HepG2 (cell line): ENCODE measurements at regions not wholly inside any gene's neighbourhood (a gene's known extent, or its start where the extent isn't known, plus 50 kb on each side); places are given as distances from the start of the nearest gene placed in this dataset.

ENCODE experiments used
- ATAC-seq: fragments of 200-7000 bp; cut with Tn5 transposase; 3 replicates; pipeline ENCODE4 v1.9.1; 2020; ENCODE audit warnings: mild to moderate bottlenecking, moderate library complexity
- BruUV-seq: library from RNA; stranded (reverse); fragments of 400-500 nt; replicated peaks from 2 replicates; lab custom pipeline; 2021; lab: Mats Ljungman, UMichigan
- CTCF ChIA-PET: fragments of 300-600 bp; formaldehyde crosslinking; extraction: SDS; loops from one replicate; lab custom pipeline; 2021; ENCODE audit warnings: low total read pairs, inconsistent platforms, low intra/inter-chr PET ratio; lab: Yijun Ruan, JAX
- POLR2A ChIA-PET: fragments of 350-600 bp; sonication (Branson Sonifier 250); formaldehyde crosslinking; loops from one replicate; lab custom pipeline; 2020; ENCODE audit warnings: antibody characterized with exemption, inconsistent platforms; lab: Yijun Ruan, JAX
- DNase-seq: peaks from one replicate; pipeline ENCODE4 v3.0.0-alpha.2; 2015; ENCODE audit warnings: low spot score
- FAIRE-seq: peaks from 3 replicates; lab custom pipeline; 2011; peaks lifted over from hg19 to GRCh38; lab: Jason Lieb, UNC
- H2AFZ ChIP-seq: one replicate; pipeline ENCODE4 v1.6.1; 2011; ENCODE audit warnings: low read length, inconsistent platforms
- H3K27ac ChIP-seq: fragments of 300-600 bp; 3 replicates; pipeline ENCODE4 v1.8.0; 2011; ENCODE audit warnings: mixed run types, mild to moderate bottlenecking, mixed read lengths, low read length, inconsistent platforms; ENCODE audit not compliant: insufficient read depth; ENCODE audit errors: extremely low read length
- H3K27me3 ChIP-seq, 2 experiments: fragments of 200-600 bp in 1 of 2; 2 replicates in 1 of 2; 3 replicates in 1 of 2; pipeline versions ENCODE4 v1.6.0 to v1.8.0; 2011; ENCODE audit warnings: low read length in 2 of 2, mild to moderate bottlenecking in 2 of 2, moderate library complexity in 2 of 2, inconsistent platforms in 1 of 2; ENCODE audit not compliant: insufficient read depth in 2 of 2, control insufficient read depth in 1 of 2
- H3K36me3 ChIP-seq, 2 experiments: fragments of 200-600 bp in 1 of 2; replicated peaks in 1 of 2; 2 replicates in 1 of 2; 3 replicates in 1 of 2; pipeline versions ENCODE4 v1.5.1 to v1.8.0; 2011; ENCODE audit warnings: low read length in 2 of 2, inconsistent platforms in 1 of 2; ENCODE audit not compliant: insufficient read depth in 2 of 2, control insufficient read depth in 1 of 2
- H3K4me1 ChIP-seq: 2 replicates; pipeline ENCODE4 v1.5.1; 2012; ENCODE audit warnings: low read length, inconsistent platforms; ENCODE audit not compliant: insufficient read depth
- H3K4me2 ChIP-seq: 2 replicates; pipeline ENCODE4 v1.6.0; 2011; ENCODE audit warnings: low read depth, low read length, inconsistent platforms
- H3K4me3 ChIP-seq, 3 experiments: fragments of 200-600 bp in 1 of 3; sonication (generic), shearing (Covaris generic) in 1 of 3; replicated peaks in 1 of 3; 2 replicates each; pipeline ENCODE4 v1.5.1; 2011 to 2016; ENCODE audit warnings: low read length in 3 of 3, inconsistent platforms in 2 of 3, low read depth in 2 of 3, mild to moderate bottlenecking in 2 of 3, control low read depth in 1 of 3, mixed read lengths in 1 of 3; ENCODE audit not compliant: insufficient read depth in 1 of 3
- H3K79me2 ChIP-seq: one replicate; pipeline ENCODE4 v1.6.1; 2011; ENCODE audit warnings: low read length, inconsistent platforms; ENCODE audit not compliant: insufficient read depth
- H3K9ac ChIP-seq: 2 replicates; pipeline ENCODE4 v1.6.0; 2011; ENCODE audit warnings: mild to moderate bottlenecking, low read depth, low read length, inconsistent platforms; ENCODE audit not compliant: insufficient read depth
- H3K9me3 ChIP-seq: 2 replicates; pipeline ENCODE4 v1.5.1; 2012; ENCODE audit warnings: mild to moderate bottlenecking, low read length
- H4K20me1 ChIP-seq: 2 replicates; pipeline ENCODE4 v1.6.0; 2011; ENCODE audit warnings: inconsistent platforms, mild to moderate bottlenecking, low read length, moderate library complexity; ENCODE audit not compliant: insufficient read depth
- ATF6 ChIP-seq: sonication (generic); formaldehyde crosslinking; conservative IDR thresholded peaks from 2 replicates; pipeline ENCODE4 v1.4.0; 2020; ENCODE audit warnings: missing genetic modification reagents
- HINFP ChIP-seq: sonication (generic); formaldehyde crosslinking; IDR thresholded peaks from 2 replicates; pipeline ENCODE4 v1.4.0; 2020; ENCODE audit warnings: low read depth, mild to moderate bottlenecking, missing genetic modification reagents
- HNF4G ChIP-seq, 2 experiments: sonication (generic) in 1 of 2; formaldehyde crosslinking in 1 of 2; IDR thresholded peaks; 2 replicates each; pipeline versions ENCODE4 v1.4.0 to v1.6.1; 2011 to 2020; ENCODE audit warnings: borderline replicate concordance in 2 of 2, low read depth in 2 of 2, mild to moderate bottlenecking in 2 of 2, low read length in 1 of 2, missing genetic modification reagents in 1 of 2, moderate library complexity in 1 of 2
- IRF2 ChIP-seq: IDR thresholded peaks from 2 replicates; pipeline ENCODE4 v1.6.1; 2018; ENCODE audit warnings: missing genetic modification reagents, missing compliant biosample characterization
- KLF13 ChIP-seq: sonication (generic); formaldehyde crosslinking; IDR thresholded peaks from 2 replicates; pipeline ENCODE4 v1.4.0; 2020; ENCODE audit warnings: mild to moderate bottlenecking, missing genetic modification reagents
- MNT ChIP-seq: fragments of 450-650 bp; IDR thresholded peaks from 2 replicates; pipeline ENCODE4 v1.6.1; 2016
- RORA ChIP-seq: sonication (generic); formaldehyde crosslinking; IDR thresholded peaks from 2 replicates; pipeline ENCODE4 v1.5.0; 2020; ENCODE audit warnings: mild to moderate bottlenecking, missing genetic modification reagents, moderate library complexity
- THAP11 ChIP-seq: IDR thresholded peaks from 2 replicates; pipeline ENCODE4 v1.6.1; 2016; ENCODE audit warnings: missing biosample characterization, missing genetic modification reagents
- ZNF775 ChIP-seq: sonication (generic); formaldehyde crosslinking; IDR thresholded peaks from 2 replicates; pipeline ENCODE4 v1.4.0; 2020; ENCODE audit warnings: missing genetic modification reagents, mild to moderate bottlenecking, moderate library complexity, borderline replicate concordance
- WGBS: methylation state at CpG from one replicate; pipeline ENCODE4 v1.1.6; 2017; ENCODE audit warnings: low lambda C conversion rate; 5-methylcytosine and 5-hydroxymethylcytosine counted together
- in situ Hi-C: cut with HindIII; loops from 2 replicates; pipeline ENCODE4 v1.10.0; 2017; ENCODE audit warnings: low pct_unique_long_range_greater_than_20kb; ENCODE audit not compliant: extremely low pct_ligation_motif_present
- intact Hi-C: fragments of 100-400 bp; cut with micrococcal nuclease; formaldehyde crosslinking; loops from one replicate; pipeline ENCODE4 v1.10.0; 2022; ENCODE audit not compliant: unreplicated experiment

- WGBS, result 100% methylated on average over 2 of the region's 6 CpGs
- no peak for DNase-seq
- in situ Hi-C loops (no loop called here), intact Hi-C loops (no loop called here)
- no peaks in the 10 kb centered on the region for H4K20me1 ChIP-seq
- H3K79me2 ChIP-seq, result no peaks in the 10 kb centered on the region
- ChIA-PET CTCF (no interaction called here), POLR2A (no interaction called here)
- H3K9ac ChIP-seq, result no peak overlapping the region
- no peak overlapping the region for H2AFZ ChIP-seq
- H3K27ac ChIP-seq, result no peak overlapping the region
- TF ChIP-seq KLF13 (CRISPR knock-in tag) (no peak), HINFP (no peak), THAP11 (CRISPR knock-in tag) (no peak), HNF4G (IDR thresholded peaks at IDR 0.05; ENCODE audit: borderline replicate concordance, low read depth, low read length) (no peak), HNF4G (CRISPR knock-in tag; IDR thresholded peaks at IDR 0.05; ENCODE audit: borderline replicate concordance, low read depth) (no peak), ATF6 (CRISPR knock-in tag) (no peak), MNT (no peak), ZNF775 (CRISPR knock-in tag) (no peak), RORA (no peak), IRF2 (CRISPR knock-in tag) (no peak)
- no TSS peak for BruUV-seq
- no peak for FAIRE-seq
- H3K4me3 ChIP-seq, result no peak overlapping the region
- H3K36me3 ChIP-seq, result no peaks in the 10 kb centered on the region
- ATAC-seq, result no peak
- H3K9me3 ChIP-seq, result peaks cover 82% of the 10 kb centered on the region
- H3K4me2 ChIP-seq, result no peak overlapping the region
- H3K4me1 ChIP-seq, result no peaks in the 10 kb centered on the region
- no peaks in the 10 kb centered on the region for H3K27me3 ChIP-seq
Measured at GRCh38 chr19:27754700-27755099, 1458.3 kb downstream of the UQCRFS1 start.
